GM10248 (cell line): ENCODE measurements at regions not wholly inside any gene's neighbourhood (a gene's known extent, or its start where the extent isn't known, plus 50 kb on each side); places are given as distances from the start of the nearest gene placed in this dataset.

Source experiments
- CTCF ChIA-PET: fragments of 300-600 bp; sonication (Branson Sonifier 250); formaldehyde crosslinking; extraction: SDS; loops from one replicate; lab custom pipeline; 2021; ENCODE audit warnings: antibody characterized with exemption; lab: Yijun Ruan, JAX
- POLR2A ChIA-PET: fragments of 350-650 bp; sonication (Branson Sonifier 250); formaldehyde crosslinking; extraction: SDS; loops from one replicate; lab custom pipeline; 2020; ENCODE audit warnings: antibody characterized with exemption; lab: Yijun Ruan, JAX
- DNase-seq: peaks from one replicate; pipeline ENCODE4 v3.0.0; 2012; ENCODE audit errors: extremely low spot score
- TF ChIP-seq, protein P1 (sequence below): IDR thresholded peaks from 2 replicates; pipeline ENCODE4 v1.5.1; 2012; ENCODE audit warnings: mild to moderate bottlenecking, low read depth; ENCODE audit errors: extremely low read depth, missing control alignments, control extremely low read depth

DNA sequence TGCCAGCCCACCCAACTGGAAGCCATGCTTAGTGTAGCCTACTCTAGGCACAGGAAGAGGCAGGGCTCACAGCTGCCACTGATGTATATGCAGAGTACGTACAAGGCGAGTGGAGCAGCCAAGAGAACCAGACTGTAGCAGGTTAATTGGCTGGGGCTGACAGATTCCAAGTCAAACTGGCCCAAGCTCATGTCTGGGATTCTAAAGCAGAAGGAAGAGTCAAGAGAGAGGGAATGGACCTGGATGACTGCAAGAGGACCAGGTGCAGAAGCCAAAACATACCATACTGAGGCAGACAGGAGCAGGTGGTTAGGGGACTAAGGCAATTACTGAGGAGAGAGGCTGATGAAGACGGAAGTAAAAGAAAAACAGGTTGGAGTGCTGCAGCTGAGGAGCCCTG, 51.3 kb upstream of the LRRN2 start:
- TF ChIP-seq, protein P1, sequence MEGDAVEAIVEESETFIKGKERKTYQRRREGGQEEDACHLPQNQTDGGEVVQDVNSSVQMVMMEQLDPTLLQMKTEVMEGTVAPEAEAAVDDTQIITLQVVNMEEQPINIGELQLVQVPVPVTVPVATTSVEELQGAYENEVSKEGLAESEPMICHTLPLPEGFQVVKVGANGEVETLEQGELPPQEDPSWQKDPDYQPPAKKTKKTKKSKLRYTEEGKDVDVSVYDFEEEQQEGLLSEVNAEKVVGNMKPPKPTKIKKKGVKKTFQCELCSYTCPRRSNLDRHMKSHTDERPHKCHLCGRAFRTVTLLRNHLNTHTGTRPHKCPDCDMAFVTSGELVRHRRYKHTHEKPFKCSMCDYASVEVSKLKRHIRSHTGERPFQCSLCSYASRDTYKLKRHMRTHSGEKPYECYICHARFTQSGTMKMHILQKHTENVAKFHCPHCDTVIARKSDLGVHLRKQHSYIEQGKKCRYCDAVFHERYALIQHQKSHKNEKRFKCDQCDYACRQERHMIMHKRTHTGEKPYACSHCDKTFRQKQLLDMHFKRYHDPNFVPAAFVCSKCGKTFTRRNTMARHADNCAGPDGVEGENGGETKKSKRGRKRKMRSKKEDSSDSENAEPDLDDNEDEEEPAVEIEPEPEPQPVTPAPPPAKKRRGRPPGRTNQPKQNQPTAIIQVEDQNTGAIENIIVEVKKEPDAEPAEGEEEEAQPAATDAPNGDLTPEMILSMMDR, result no peak
- no peak for DNase-seq
- CTCF ChIA-PET, result interaction anchor here (1.6 kb wide), 1 partner anchor 10 kb away, joined by 6 read pairs; no protein-coding TSS in a partner anchor
- POLR2A ChIA-PET, result no interaction called here

DNA sequence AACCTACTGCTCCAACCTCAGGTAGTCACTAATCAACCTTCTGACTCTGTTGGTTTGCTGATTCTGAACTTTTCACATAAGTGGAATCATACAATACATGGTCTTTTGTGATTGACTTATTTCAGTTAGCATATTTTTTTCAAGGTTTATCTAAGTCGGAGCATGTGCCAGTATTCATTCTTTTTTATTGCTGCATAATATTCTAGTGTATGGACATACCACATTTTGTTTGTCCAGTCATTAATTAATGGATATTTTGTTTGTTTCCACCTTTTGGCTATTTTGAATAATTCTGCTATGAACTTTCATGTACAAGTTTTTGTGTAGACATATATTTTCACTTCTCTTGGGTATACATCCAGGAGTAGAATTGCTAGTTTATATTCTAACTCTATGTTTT, 53.0 kb upstream of the LRRN2 start:
- ChIA-PET POLR2A (no interaction called here), CTCF (no interaction called here)
- DNase-seq, result no peak
- TF ChIP-seq, protein P1, result no peak

DNA sequence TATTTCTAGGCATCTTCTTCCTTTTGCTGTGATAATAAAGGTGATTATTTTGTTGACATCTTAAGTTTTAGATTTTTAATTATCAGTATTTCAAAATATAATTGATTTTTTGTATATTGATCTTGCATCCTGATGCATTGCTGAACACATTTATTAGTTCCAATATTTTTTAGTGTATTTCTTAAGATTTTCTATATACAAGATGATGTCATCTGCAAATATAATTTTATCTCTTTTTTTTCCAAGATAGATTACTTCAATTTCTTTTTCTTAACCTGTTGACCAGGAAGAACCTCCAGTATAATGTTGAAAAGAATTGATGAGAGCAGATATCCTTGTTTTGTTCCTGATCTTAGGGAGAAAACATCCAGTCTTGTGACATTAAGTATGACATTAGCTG, 54.8 kb upstream of the LRRN2 start:
- TF ChIP-seq, protein P1, result no peak
- DNase-seq, result no peak
- ChIA-PET CTCF (no interaction called here), POLR2A (no interaction called here)

DNA sequence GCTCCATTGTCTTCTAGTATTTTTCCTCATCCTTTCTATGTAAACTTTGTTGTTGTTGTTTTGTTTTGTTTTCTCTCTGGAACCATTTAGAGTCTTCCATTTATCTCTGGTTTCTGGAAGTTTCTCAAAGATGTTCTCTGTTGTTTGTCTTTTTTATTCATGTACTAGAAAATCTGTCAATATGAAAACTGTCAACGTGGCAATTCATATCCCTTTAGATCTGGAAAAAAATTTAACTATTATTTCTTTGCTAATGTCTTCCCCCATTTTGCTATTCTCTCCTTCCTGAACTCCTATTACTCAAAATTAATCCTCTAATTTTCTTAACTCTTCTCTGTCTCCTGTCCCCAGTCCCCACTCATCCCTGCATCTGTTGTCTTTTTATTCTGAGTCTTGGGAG, 55.9 kb upstream of the LRRN2 start:
- TF ChIP-seq, protein P1, result no peak
- ChIA-PET POLR2A (no interaction called here), CTCF (no interaction called here)
- no peak for DNase-seq

DNA sequence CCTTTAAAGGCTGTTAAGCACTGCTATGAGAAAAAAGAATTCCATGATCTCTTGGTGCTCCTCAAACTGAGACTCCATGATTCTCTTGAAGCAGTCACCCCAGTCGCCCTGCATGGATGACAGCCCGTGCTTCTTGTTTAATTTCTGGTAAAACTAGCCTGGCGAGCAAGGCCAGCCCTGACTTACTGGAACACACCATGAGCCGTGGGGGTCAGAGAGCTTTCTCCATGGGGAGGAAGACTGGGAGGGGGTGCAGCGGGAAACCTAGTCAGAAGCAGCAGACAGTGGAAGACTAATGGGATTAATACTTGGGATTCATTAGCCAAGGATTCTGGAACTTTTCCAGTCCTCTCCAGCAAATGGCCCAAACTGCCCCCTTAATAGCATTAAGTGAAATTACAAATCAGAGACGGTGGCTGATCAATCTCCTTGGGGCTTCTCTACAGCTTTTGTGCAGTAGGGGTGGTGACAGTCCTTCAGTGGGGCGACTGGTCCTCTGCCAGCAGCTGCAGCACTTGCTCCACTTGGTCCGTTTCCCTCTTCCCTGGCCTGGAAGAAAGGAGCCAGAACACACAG, 57.2 kb upstream of the LRRN2 start:
- DNase-seq, result no peak
- TF ChIP-seq, protein P1, result no peak
- POLR2A ChIA-PET, result no interaction called here
- CTCF ChIA-PET, result no interaction called here

DNA sequence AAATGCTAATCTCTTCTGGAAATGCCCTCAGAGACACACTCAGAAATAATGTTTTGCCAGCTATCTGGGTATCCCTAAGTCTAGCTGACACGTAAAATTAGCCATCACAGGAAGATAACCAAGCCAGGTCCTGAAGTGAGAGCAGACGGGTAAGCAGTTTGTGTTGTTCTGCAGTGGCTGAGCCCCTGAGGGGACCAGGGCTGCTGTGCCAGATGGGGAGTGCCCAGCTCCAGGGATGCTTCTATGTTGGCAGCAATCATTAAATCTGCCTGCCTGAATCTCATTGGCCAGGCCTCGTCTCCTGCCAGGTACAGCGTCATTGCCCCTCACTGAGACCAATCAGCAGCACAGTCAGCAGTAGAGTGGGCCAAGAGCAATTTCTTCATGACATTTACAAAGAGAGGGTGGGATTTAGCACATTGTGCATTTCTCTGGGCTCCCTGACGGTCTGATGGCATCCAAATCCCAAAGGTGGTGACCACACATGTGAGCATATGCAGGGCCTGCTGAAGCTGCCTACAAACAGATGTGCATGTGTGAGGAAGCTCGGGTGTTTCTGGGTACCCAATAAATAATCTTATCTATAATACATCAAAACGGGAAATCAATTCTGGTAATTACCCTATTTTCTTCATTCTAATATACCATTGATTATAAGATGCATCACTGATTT, 58.7 kb upstream of the LRRN2 start:
- CTCF ChIA-PET, result interaction anchor here (0.9 to 10.5 kb wide), 7 partner anchors 9 to 63 kb away, joined by 3 to 148 read pairs (median 7); no protein-coding TSS in a partner anchor

More for the DNA sequence above, 58.7 kb upstream of the LRRN2 start:
- no peak for DNase-seq
- TF ChIP-seq, protein P1, result no peak
- POLR2A ChIA-PET, result no interaction called here
